MCF 10A (cell line): ENCODE measurements at regions not wholly inside any gene's neighbourhood (a gene's known extent, or its start where the extent isn't known, plus 50 kb on each side); places are given as distances from the start of the nearest gene placed in this dataset.
A peak's percentile ranks its signal among the peaks of the same experiment; 100 is the strongest.

Experiments
- BruUV-seq: library from RNA; stranded (reverse); fragments of 400-500 nt; replicated peaks from 2 replicates; lab custom pipeline; 2021; lab: Mats Ljungman, UMichigan
- CTCF ChIA-PET: fragments of 300-600 bp; sonication (Branson Sonifier 250); formaldehyde crosslinking; extraction: SDS; loops from one replicate; lab custom pipeline; 2021; ENCODE audit warnings: antibody characterized with exemption, inconsistent platforms; lab: Yijun Ruan, JAX
- POLR2A ChIA-PET: fragments of 300-600, 350-650 bp; sonication (Branson Sonifier 250); formaldehyde crosslinking; extraction: SDS; loops from one replicate; lab custom pipeline; 2020; ENCODE audit warnings: antibody characterized with exemption, inconsistent platforms; lab: Yijun Ruan, JAX
- DNase-seq: peaks from one replicate; pipeline ENCODE4 v3.0.0-alpha.2; 2018; ENCODE audit not compliant: unreplicated experiment
- H3K27ac Mint-ChIP-seq: one replicate; pipeline ENCODE4 v1.8.0; 2022; ENCODE audit warnings: mild to moderate bottlenecking, low read depth, mixed read lengths; ENCODE audit not compliant: unreplicated experiment
- H3K27me3 Mint-ChIP-seq: one replicate; pipeline ENCODE4 v1.8.0; 2022; ENCODE audit warnings: mixed read lengths; ENCODE audit not compliant: insufficient read depth, unreplicated experiment
- H3K36me3 Mint-ChIP-seq: one replicate; pipeline ENCODE4 v1.8.0; 2022; ENCODE audit warnings: mild to moderate bottlenecking, moderate library complexity, mixed read lengths; ENCODE audit not compliant: insufficient read depth, unreplicated experiment
- H3K4me1 Mint-ChIP-seq: one replicate; pipeline ENCODE4 v1.8.0; 2022; ENCODE audit warnings: mixed read lengths; ENCODE audit not compliant: insufficient read depth, unreplicated experiment
- H3K4me3 Mint-ChIP-seq: one replicate; pipeline ENCODE4 v1.8.0; 2022; ENCODE audit warnings: mild to moderate bottlenecking, moderate library complexity, mixed read lengths; ENCODE audit not compliant: unreplicated experiment
- H3K9me3 Mint-ChIP-seq: one replicate; pipeline ENCODE4 v1.8.0; 2022; ENCODE audit warnings: mixed read lengths; ENCODE audit not compliant: unreplicated experiment
- intact Hi-C: fragments of 100-400 bp; cut with micrococcal nuclease; formaldehyde crosslinking; loops from 2 replicates; pipeline ENCODE4 v1.14.1; 2022
- TF ChIP-seq, protein P1 (sequence below): fragments of 200-600 bp; IDR thresholded peaks from one replicate; pipeline ENCODE4 v1.8.0; 2022; ENCODE audit warnings: antibody characterized with exemption, mild to moderate bottlenecking; ENCODE audit not compliant: unreplicated experiment

DNA sequence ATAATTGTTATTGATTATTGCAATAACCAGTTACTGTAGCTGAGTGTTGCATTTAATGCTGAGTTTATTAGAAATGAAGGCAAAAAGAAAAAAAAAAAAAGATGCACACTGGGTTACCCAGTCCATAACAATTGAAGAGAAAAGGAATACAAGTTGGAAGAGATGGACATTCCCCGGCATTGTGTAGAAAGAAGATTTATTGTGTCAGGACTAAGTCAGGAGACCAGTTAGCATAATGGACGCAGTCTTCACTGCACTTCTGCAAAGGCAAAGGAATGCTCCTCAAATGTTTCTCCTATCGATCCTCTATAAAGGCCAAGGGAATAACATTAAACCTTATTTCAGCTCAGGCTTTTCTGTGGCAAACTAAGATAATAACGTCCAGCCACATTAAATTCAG lies 157.8 kb downstream of the INSIG2 start:
- Mint-ChIP-seq H3K4me1 (peaks cover 35% of the 10 kb centered on the region), H3K27ac (no peak overlapping the region), H3K36me3 (no peaks in the 10 kb centered on the region), H3K27me3 (no peaks in the 10 kb centered on the region), H3K9me3 (no peaks in the 10 kb centered on the region), H3K4me3 (no peak overlapping the region)
- DNase-seq = no peak
- POLR2A ChIA-PET = no interaction called here
- CTCF ChIA-PET = interaction anchor here (0.6 to 2.0 kb wide), 2 partner anchors 25 to 585 kb away, joined by 3 to 4 read pairs; no protein-coding TSS in a partner anchor
- TF ChIP-seq, protein P1, sequence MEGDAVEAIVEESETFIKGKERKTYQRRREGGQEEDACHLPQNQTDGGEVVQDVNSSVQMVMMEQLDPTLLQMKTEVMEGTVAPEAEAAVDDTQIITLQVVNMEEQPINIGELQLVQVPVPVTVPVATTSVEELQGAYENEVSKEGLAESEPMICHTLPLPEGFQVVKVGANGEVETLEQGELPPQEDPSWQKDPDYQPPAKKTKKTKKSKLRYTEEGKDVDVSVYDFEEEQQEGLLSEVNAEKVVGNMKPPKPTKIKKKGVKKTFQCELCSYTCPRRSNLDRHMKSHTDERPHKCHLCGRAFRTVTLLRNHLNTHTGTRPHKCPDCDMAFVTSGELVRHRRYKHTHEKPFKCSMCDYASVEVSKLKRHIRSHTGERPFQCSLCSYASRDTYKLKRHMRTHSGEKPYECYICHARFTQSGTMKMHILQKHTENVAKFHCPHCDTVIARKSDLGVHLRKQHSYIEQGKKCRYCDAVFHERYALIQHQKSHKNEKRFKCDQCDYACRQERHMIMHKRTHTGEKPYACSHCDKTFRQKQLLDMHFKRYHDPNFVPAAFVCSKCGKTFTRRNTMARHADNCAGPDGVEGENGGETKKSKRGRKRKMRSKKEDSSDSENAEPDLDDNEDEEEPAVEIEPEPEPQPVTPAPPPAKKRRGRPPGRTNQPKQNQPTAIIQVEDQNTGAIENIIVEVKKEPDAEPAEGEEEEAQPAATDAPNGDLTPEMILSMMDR = no peak
- BruUV-seq = no TSS peak
- intact Hi-C loops = no loop called here

GRCh38 chr2:118244686-118245085 lies 156.4 kb downstream of the INSIG2 start:
- no TSS peak for BruUV-seq
- H3K9me3 Mint-ChIP-seq = no peaks in the 10 kb centered on the region
- H3K27me3 Mint-ChIP-seq = no peaks in the 10 kb centered on the region
- H3K27ac Mint-ChIP-seq = no peak overlapping the region
- ChIA-PET POLR2A (no interaction called here), CTCF (interaction anchor here (0.6 kb wide), 1 partner anchor 17 kb away, joined by 5 read pairs; no protein-coding TSS in a partner anchor)
- H3K4me3 Mint-ChIP-seq = no peak overlapping the region
- TF ChIP-seq, protein P1 = no peak
- H3K36me3 Mint-ChIP-seq = no peaks in the 10 kb centered on the region
- H3K4me1 Mint-ChIP-seq = peaks cover 32% of the 10 kb centered on the region
- intact Hi-C loops = loop anchor here (5.0 kb wide), 1 partner anchor 48 kb away; no protein-coding TSS in a partner anchor
- DNase-seq = no peak

- H3K4me1 Mint-ChIP-seq = peaks cover 26% of the 10 kb centered on the region
- CTCF ChIA-PET = interaction anchor here (0.9 to 1.3 kb wide), 2 partner anchors 41 to 622 kb away, joined by 3 read pairs; no protein-coding TSS in a partner anchor
- intact Hi-C loops = loop anchor here (5.0 kb wide), 1 partner anchor 49 kb away; no protein-coding TSS in a partner anchor
Measured at GRCh38 chr2:118243031-118243430, 154.8 kb downstream of the INSIG2 start.

DNA sequence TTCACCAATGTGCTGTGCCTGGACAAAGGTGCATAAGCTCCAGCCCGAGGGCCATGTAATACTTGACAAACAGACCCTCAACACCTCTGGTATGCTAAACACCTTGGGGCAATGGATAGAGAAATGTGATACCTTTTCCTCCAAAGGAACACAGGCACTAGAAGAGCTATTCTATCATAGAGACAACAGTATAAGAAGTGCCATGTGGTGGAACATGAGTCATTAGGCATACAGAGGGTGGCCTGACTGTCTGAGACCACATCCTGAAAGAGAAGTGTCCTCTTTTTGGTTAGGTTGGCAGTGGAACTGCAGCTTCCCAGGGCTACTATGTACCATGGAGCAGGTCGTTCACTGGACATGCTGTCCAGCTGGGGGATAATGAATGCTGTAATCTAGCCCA lies 153.9 kb downstream of the INSIG2 start:
- DNase-seq = peak; percentile 67
- TF ChIP-seq, protein P1 = no peak
- no peak overlapping the region for H3K4me3 Mint-ChIP-seq
- H3K27me3 Mint-ChIP-seq = no peaks in the 10 kb centered on the region
- no peaks in the 10 kb centered on the region for H3K9me3 Mint-ChIP-seq
- ChIA-PET POLR2A (no interaction called here), CTCF (interaction anchor here (0.9 to 1.4 kb wide), 4 partner anchors 20 to 622 kb away, joined by 3 to 8 read pairs (median 3); no protein-coding TSS in a partner anchor)
- no peak overlapping the region for H3K27ac Mint-ChIP-seq
- no peaks in the 10 kb centered on the region for H3K36me3 Mint-ChIP-seq
- BruUV-seq = no TSS peak
- intact Hi-C loops = loop anchor here (5.0 kb wide), 1 partner anchor 50 kb away; no protein-coding TSS in a partner anchor
- H3K4me1 Mint-ChIP-seq = peaks cover 26% of the 10 kb centered on the region

More at GRCh38 chr2:118243031-118243430, 154.8 kb downstream of the INSIG2 start:
- Mint-ChIP-seq H3K36me3 (no peaks in the 10 kb centered on the region), H3K27me3 (no peaks in the 10 kb centered on the region), H3K27ac (no peak overlapping the region), H3K4me3 (no peak overlapping the region), H3K9me3 (no peaks in the 10 kb centered on the region)
- DNase-seq = no peak
- BruUV-seq = no TSS peak
- TF ChIP-seq, protein P1 = no peak
- POLR2A ChIA-PET = no interaction called here
